Nephron (organoid): ENCODE measurements at regions not wholly inside any gene's neighbourhood (a gene's known extent, or its start where the extent isn't known, plus 50 kb on each side); places are given as distances from the start of the nearest gene placed in this dataset.
"Not testable (repeated sequence)": the region's sequence is repeated elsewhere in the genome, so short reads cannot be mapped to it uniquely, and the experiment has no call there.

Experiments
- H3K27ac Mint-ChIP-seq, 3 experiments: 2 replicates each; pipeline ENCODE4 v1.8.0; 2020; ENCODE audit warnings: mixed read lengths in 3 of 3, mild to moderate bottlenecking in 2 of 3, moderate library complexity in 1 of 3
- H3K27me3 Mint-ChIP-seq: 2 replicates; pipeline ENCODE4 v1.8.0; 2021; ENCODE audit warnings: low read depth, mild to moderate bottlenecking, moderate library complexity, mixed read lengths
- H3K36me3 Mint-ChIP-seq: 2 replicates; pipeline ENCODE4 v1.8.0; 2020; ENCODE audit warnings: low read depth, mixed read lengths
- H3K4me1 Mint-ChIP-seq: 2 replicates; pipeline ENCODE4 v1.8.0; 2020; ENCODE audit warnings: mixed read lengths
- H3K4me3 Mint-ChIP-seq, 3 experiments: 2 replicates each; pipeline ENCODE4 v1.8.0; 2020; ENCODE audit warnings: mild to moderate bottlenecking in 3 of 3, mixed read lengths in 3 of 3, moderate library complexity in 2 of 3
- H3K9me3 Mint-ChIP-seq: 2 replicates; pipeline ENCODE4 v1.8.0; 2020; ENCODE audit warnings: mixed read lengths
- CTCF ChIP-seq, 3 experiments: fragments of 200-600 bp; sonication (generic); IDR thresholded peaks; one replicate each; pipeline ENCODE4 v1.5.0; 2021; ENCODE audit warnings: antibody characterized with exemption in 3 of 3; ENCODE audit not compliant: unreplicated experiment in 3 of 3

- Mint-ChIP-seq H3K27ac (no peak overlapping the region), H3K27me3 (peaks cover 26% of the 10 kb centered on the region), H3K9me3 (peaks cover 15% of the 10 kb centered on the region), H3K4me1 (peaks cover 36% of the 10 kb centered on the region), H3K4me3 (no peak overlapping the region), H3K36me3 (no peaks in the 10 kb centered on the region)
- no peak for TF ChIP-seq CTCF (IDR thresholded peaks at IDR 0.05; ENCODE audit: unreplicated experiment in 3 of 3)
These were observed 336.6 kb downstream of the QKI start for GRCh38 chr6:163751032-163751525.

GRCh38 chr6:163750431-163751031 is 336.0 kb downstream of the QKI start:
- Mint-ChIP-seq H3K36me3 (no peaks in the 10 kb centered on the region), H3K4me1 (peaks cover 36% of the 10 kb centered on the region), H3K27ac (no peak overlapping the region), H3K27me3 (peaks cover 26% of the 10 kb centered on the region), H3K9me3 (peaks cover 11% of the 10 kb centered on the region), H3K4me3 (no peak overlapping the region)
- no peak for TF ChIP-seq CTCF (IDR thresholded peaks at IDR 0.05; ENCODE audit: unreplicated experiment in 3 of 3)

GRCh38 chr6:163748886-163749285 is 334.4 kb downstream of the QKI start:
- no peak for TF ChIP-seq CTCF (IDR thresholded peaks at IDR 0.05; ENCODE audit: unreplicated experiment in 3 of 3)
- Mint-ChIP-seq H3K4me1 (peaks cover 34% of the 10 kb centered on the region), H3K27ac (no peak overlapping the region), H3K27me3 (peaks cover 31% of the 10 kb centered on the region), H3K9me3 (peaks cover 6% of the 10 kb centered on the region), H3K4me3 (no peak overlapping the region), H3K36me3 (no peaks in the 10 kb centered on the region)

- Mint-ChIP-seq H3K4me1 (peaks cover 34% of the 10 kb centered on the region), H3K4me3 (no peak overlapping the region), H3K36me3 (no peaks in the 10 kb centered on the region), H3K9me3 (peaks cover 6% of the 10 kb centered on the region), H3K27ac (no peak overlapping the region), H3K27me3 (peaks cover 31% of the 10 kb centered on the region)
- TF ChIP-seq CTCF (IDR thresholded peaks at IDR 0.05; ENCODE audit: unreplicated experiment in 3 of 3) = no peak
These were observed 333.5 kb downstream of the QKI start for GRCh38 chr6:163748036-163748435.

GRCh38 chr6:163747058-163747457 is 332.5 kb downstream of the QKI start:
- not testable (repeated sequence) for H3K9me3 Mint-ChIP-seq, H3K4me3 Mint-ChIP-seq, H3K27ac Mint-ChIP-seq, H3K36me3 Mint-ChIP-seq
- peaks cover 38% of the 10 kb centered on the region for H3K27me3 Mint-ChIP-seq
- H3K4me1 Mint-ChIP-seq = peaks cover 34% of the 10 kb centered on the region

GRCh38 chr6:163745536-163746400 is 331.2 kb downstream of the QKI start:
- Mint-ChIP-seq H3K27ac (peak overlapping the region; percentile 23 to 71 (median 65)), H3K4me3 (no peak overlapping the region), H3K9me3 (no peaks in the 10 kb centered on the region), H3K27me3 (peaks cover 34% of the 10 kb centered on the region), H3K4me1 (peaks cover 37% of the 10 kb centered on the region), H3K36me3 (no peaks in the 10 kb centered on the region)
- no peak for TF ChIP-seq CTCF (IDR thresholded peaks at IDR 0.05; ENCODE audit: unreplicated experiment in 3 of 3)
